ENCODE measurements at regions not wholly inside any gene's neighbourhood (a gene's known extent, or its start where the extent isn't known, plus 50 kb on each side); places are given as distances from the start of the nearest gene placed in this dataset.
"Not testable (repeated sequence)": the region's sequence is repeated elsewhere in the genome, so short reads cannot be mapped to it uniquely, and the experiment has no call there.

DNA sequence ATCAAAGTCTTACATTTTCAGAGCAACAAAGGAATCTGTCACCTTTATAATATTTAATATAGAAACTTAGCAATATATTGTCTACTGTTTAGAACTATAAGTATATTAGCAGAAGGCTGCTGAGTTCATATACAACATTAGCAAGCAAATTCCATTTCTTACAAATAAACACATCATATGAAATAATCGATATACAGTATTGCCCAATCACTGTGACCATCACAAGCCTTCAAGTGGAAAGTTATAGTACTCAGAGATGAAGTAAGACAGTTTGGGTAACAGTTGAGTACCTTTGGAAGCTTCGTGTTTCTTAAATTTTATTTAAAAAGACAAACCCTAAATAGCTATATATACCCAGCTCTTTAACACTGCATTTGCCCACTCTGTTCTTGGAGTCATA is 135.2 kb upstream of the IRX1 start:
- no peak for ATAC-seq (ENCODE audit: low read depth)
- no peak for TF ChIP-seq CTCF (IDR thresholded peaks at IDR 0.05)
- Mint-ChIP-seq H3K9me3 (no peaks in the 10 kb centered on the region), H3K36me3 (ENCODE audit: low read depth) (no peaks in the 10 kb centered on the region), H3K4me1 (no peaks in the 10 kb centered on the region), H3K27ac (no peak overlapping the region), H3K27me3 (no peaks in the 10 kb centered on the region), H3K4me3 (no peak overlapping the region)
- ChIA-PET CTCF (no interaction called here), POLR2A (no interaction called here)
- DNase-seq, result no peak
- intact Hi-C loops (cut with micrococcal nuclease), result no loop called here

GRCh38 chr5:3456121-3456681 is 139.4 kb upstream of the IRX1 start:
- no peaks in the 10 kb centered on the region for H3K4me1 Mint-ChIP-seq
- TF ChIP-seq CTCF (IDR thresholded peaks at IDR 0.05), result no peak
- ATAC-seq (ENCODE audit: low read depth) (no peak), DNase-seq (no peak)
- intact Hi-C loops (cut with micrococcal nuclease), result no loop called here
- H3K9me3 Mint-ChIP-seq, result no peaks in the 10 kb centered on the region
- H3K27ac Mint-ChIP-seq, result no peak overlapping the region
- H3K4me3 Mint-ChIP-seq, result no peak overlapping the region
- H3K27me3 Mint-ChIP-seq, result no peaks in the 10 kb centered on the region
- ChIA-PET CTCF (no interaction called here), POLR2A (no interaction called here)
- no peaks in the 10 kb centered on the region for H3K36me3 Mint-ChIP-seq (ENCODE audit: low read depth)

- not testable (repeated sequence) for ATAC-seq (ENCODE audit: low read depth)
Measured at GRCh38 chr5:3454028-3454427, 141.6 kb upstream of the IRX1 start.

GRCh38 chr5:3452622-3453021 is 143.0 kb upstream of the IRX1 start:
- no peaks in the 10 kb centered on the region for H3K9me3 Mint-ChIP-seq
- no peak for TF ChIP-seq CTCF (IDR thresholded peaks at IDR 0.05)
- CTCF ChIA-PET, result no interaction called here
- no peaks in the 10 kb centered on the region for H3K36me3 Mint-ChIP-seq (ENCODE audit: low read depth)
- intact Hi-C loops (cut with micrococcal nuclease), result no loop called here
- no peak overlapping the region for H3K27ac Mint-ChIP-seq
- no peaks in the 10 kb centered on the region for H3K27me3 Mint-ChIP-seq
- POLR2A ChIA-PET, result no interaction called here
- H3K4me1 Mint-ChIP-seq, result no peaks in the 10 kb centered on the region
- no peak overlapping the region for H3K4me3 Mint-ChIP-seq
- ATAC-seq (ENCODE audit: low read depth), result no peak
- no peak for DNase-seq

More at GRCh38 chr5:3454028-3454427, 141.6 kb upstream of the IRX1 start:
- H3K4me3 Mint-ChIP-seq; H3K27ac Mint-ChIP-seq; H3K27me3 Mint-ChIP-seq; DNase-seq; H3K4me1 Mint-ChIP-seq; H3K9me3 Mint-ChIP-seq; CTCF ChIA-PET; POLR2A ChIA-PET; H3K36me3 Mint-ChIP-seq (ENCODE audit: low read depth); intact Hi-C loops (cut with micrococcal nuclease): not testable (repeated sequence)

GRCh38 chr5:3451961-3452360 is 143.7 kb upstream of the IRX1 start:
- CTCF ChIA-PET, result no interaction called here
- no peaks in the 10 kb centered on the region for H3K9me3 Mint-ChIP-seq
- intact Hi-C loops (cut with micrococcal nuclease), result no loop called here
- DNase-seq (no peak), ATAC-seq (ENCODE audit: low read depth) (no peak)
- no peak overlapping the region for H3K27ac Mint-ChIP-seq
- no peaks in the 10 kb centered on the region for H3K4me1 Mint-ChIP-seq
- H3K36me3 Mint-ChIP-seq (ENCODE audit: low read depth), result no peaks in the 10 kb centered on the region
- TF ChIP-seq CTCF (IDR thresholded peaks at IDR 0.05), result no peak
- POLR2A ChIA-PET, result no interaction called here
- H3K4me3 Mint-ChIP-seq, result no peak overlapping the region
- no peaks in the 10 kb centered on the region for H3K27me3 Mint-ChIP-seq

GRCh38 chr5:3449481-3449880 is 146.2 kb upstream of the IRX1 start:
- CTCF ChIA-PET, result no interaction called here
- ATAC-seq (ENCODE audit: low read depth) (no peak), DNase-seq (no peak)
- Mint-ChIP-seq H3K27ac (no peak overlapping the region), H3K27me3 (no peaks in the 10 kb centered on the region), H3K4me1 (no peaks in the 10 kb centered on the region), H3K4me3 (no peak overlapping the region), H3K9me3 (no peaks in the 10 kb centered on the region), H3K36me3 (ENCODE audit: low read depth) (no peaks in the 10 kb centered on the region)
- POLR2A ChIA-PET, result no interaction called here
- intact Hi-C loops (cut with micrococcal nuclease), result no loop called here
- no peak for TF ChIP-seq CTCF (IDR thresholded peaks at IDR 0.05)

Measured in activated B cell treated with CpG ODN at 0.5 μM for 24 hours (primary cell).